ENCODE measurements at regions not wholly inside any gene's neighbourhood (a gene's known extent, or its start where the extent isn't known, plus 50 kb on each side); places are given as distances from the start of the nearest gene placed in this dataset.
"Not testable (repeated sequence)": the region's sequence is repeated elsewhere in the genome, so short reads cannot be mapped to it uniquely, and the experiment has no call there.

- not testable (repeated sequence) for TF ChIP-seq CTCF (conservative IDR thresholded peaks at IDR 0.05; ENCODE audit: low read length); EZH2phosphoT487 (IDR thresholded peaks at IDR 0.05; ENCODE audit: borderline replicate concordance, low read depth, low read length)
Observed at GRCh38 chr1:65577982-65578381, 157.5 kb downstream of the LEPR start.
